Keratinocyte (primary cell): ENCODE measurements at regions not wholly inside any gene's neighbourhood (a gene's known extent, or its start where the extent isn't known, plus 50 kb on each side); places are given as distances from the start of the nearest gene placed in this dataset.

ENCODE experiments used
- CTCF ChIP-seq, 3 experiments: IDR thresholded peaks in 1 of 3; conservative IDR thresholded peaks in 1 of 3; optimal IDR thresholded peaks in 1 of 3; 2 replicates in 2 of 3; 3 replicates in 1 of 3; pipeline versions ENCODE3 to v1.5.1; 2011; ENCODE audit warnings: low read length in 3 of 3, mild to moderate bottlenecking in 3 of 3, moderate library complexity in 2 of 3, control low read depth in 1 of 3, inconsistent platforms in 1 of 3; ENCODE audit not compliant: insufficient read depth in 2 of 3; ENCODE audit errors: extremely low read depth in 1 of 3
- EZH2 ChIP-seq: IDR thresholded peaks from one replicate; pipeline ENCODE4 v1.6.1; 2012; ENCODE audit warnings: inconsistent platforms, mild to moderate bottlenecking, low read length, moderate library complexity

- no peak for TF ChIP-seq CTCF (optimal IDR thresholded peaks at IDR 0.05 in 1 of 3, IDR thresholded peaks at IDR 0.05 in 1 of 3, conservative IDR thresholded peaks at IDR 0.05 in 1 of 3; ENCODE audit: extremely low read depth in 1 of 3, insufficient read depth in 2 of 3, low read length in 3 of 3)
- no peak for TF ChIP-seq EZH2
Observed at GRCh38 chr4:134471569-134471968, 270.0 kb upstream of the PABPC4L start.
